ENCODE measurements at regions not wholly inside any gene's neighbourhood (a gene's known extent, or its start where the extent isn't known, plus 50 kb on each side); places are given as distances from the start of the nearest gene placed in this dataset.

GRCh38 chr4:132123870-132124623 lies 1025.0 kb upstream of the PCDH10 start:
- DNase-seq (ENCODE audit: extremely low spot score in 2 of 2), result no peak
- intact Hi-C loops (cut with DNase I), result no loop called here

GRCh38 chr4:132124624-132124974 lies 1024.5 kb upstream of the PCDH10 start:
- TF ChIP-seq CTCF (IDR thresholded peaks at IDR 0.05) (no peak), POLR2A (IDR thresholded peaks at IDR 0.05) (no peak), POLR2AphosphoS5 (IDR thresholded peaks at IDR 0.05; ENCODE audit: insufficient read depth in 1 of 2, low read depth in 1 of 2) (no peak)
- no peak overlapping the region for H3K27ac ChIP-seq
- H3K36me3 ChIP-seq, result no peaks in the 10 kb centered on the region
- no peaks in the 10 kb centered on the region for H3K27me3 ChIP-seq
- H3K4me1 ChIP-seq, result no peaks in the 10 kb centered on the region
- no peak overlapping the region for H3K4me3 ChIP-seq
- DNase-seq (ENCODE audit: extremely low spot score in 2 of 2), result no peak
- intact Hi-C loops (cut with DNase I), result no loop called here
- H3K9me3 ChIP-seq, result no peaks in the 10 kb centered on the region

More at GRCh38 chr4:132123870-132124623, 1025.0 kb upstream of the PCDH10 start:
- H3K27me3 ChIP-seq, result no peaks in the 10 kb centered on the region
- no peaks in the 10 kb centered on the region for H3K4me1 ChIP-seq
- no peaks in the 10 kb centered on the region for H3K36me3 ChIP-seq
- H3K27ac ChIP-seq, result no peak overlapping the region
- no peaks in the 10 kb centered on the region for H3K9me3 ChIP-seq
- H3K4me3 ChIP-seq, result no peak overlapping the region
- TF ChIP-seq CTCF (IDR thresholded peaks at IDR 0.05) (no peak), POLR2A (IDR thresholded peaks at IDR 0.05) (no peak), POLR2AphosphoS5 (IDR thresholded peaks at IDR 0.05; ENCODE audit: insufficient read depth in 1 of 2, low read depth in 1 of 2) (no peak)

GRCh38 chr4:132125131-132125530 lies 1024.0 kb upstream of the PCDH10 start:
- Histone ChIP-seq H3K4me1 (no peaks in the 10 kb centered on the region), H3K9me3 (no peaks in the 10 kb centered on the region), H3K27me3 (no peaks in the 10 kb centered on the region), H3K36me3 (no peaks in the 10 kb centered on the region), H3K27ac (no peak overlapping the region), H3K4me3 (no peak overlapping the region)
- TF ChIP-seq CTCF (IDR thresholded peaks at IDR 0.05) (no peak), POLR2A (IDR thresholded peaks at IDR 0.05) (no peak), POLR2AphosphoS5 (IDR thresholded peaks at IDR 0.05; ENCODE audit: insufficient read depth in 1 of 2, low read depth in 1 of 2) (no peak)
- intact Hi-C loops (cut with DNase I), result no loop called here
- no peak for DNase-seq (ENCODE audit: extremely low spot score in 2 of 2)

GRCh38 chr4:132132433-132132832 lies 1016.7 kb upstream of the PCDH10 start:
- TF ChIP-seq POLR2AphosphoS5 (IDR thresholded peaks at IDR 0.05; ENCODE audit: insufficient read depth in 1 of 2, low read depth in 1 of 2) (no peak), CTCF (IDR thresholded peaks at IDR 0.05) (no peak), POLR2A (IDR thresholded peaks at IDR 0.05) (no peak)
- Histone ChIP-seq H3K27ac (no peak overlapping the region), H3K4me3 (no peak overlapping the region), H3K27me3 (no peaks in the 10 kb centered on the region), H3K4me1 (no peaks in the 10 kb centered on the region), H3K36me3 (no peaks in the 10 kb centered on the region), H3K9me3 (no peaks in the 10 kb centered on the region)
- no peak for DNase-seq (ENCODE audit: extremely low spot score in 2 of 2)
- intact Hi-C loops (cut with DNase I), result no loop called here

DNA sequence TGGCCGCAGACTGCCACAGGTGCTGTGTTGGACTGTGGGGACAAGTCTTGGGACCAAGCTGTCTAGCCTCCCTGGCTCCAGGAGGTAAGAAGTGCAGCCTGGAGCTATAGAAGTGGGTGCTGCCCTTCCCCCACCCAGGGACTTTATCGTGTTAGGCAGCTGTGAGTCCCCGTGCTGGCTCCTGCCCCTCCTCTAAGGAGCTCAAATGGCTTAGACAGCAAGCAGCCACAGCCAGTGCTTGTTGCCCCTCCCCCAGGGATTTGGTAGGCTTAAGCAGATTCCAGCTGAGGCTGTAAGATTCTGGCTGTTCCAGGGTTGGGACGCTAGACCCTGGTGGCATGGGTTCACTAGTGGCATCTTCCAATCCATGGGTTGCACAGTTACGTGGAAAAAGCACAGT lies 979.4 kb upstream of the PCDH10 start:
- DNase-seq (ENCODE audit: extremely low spot score in 2 of 2), result no peak
- intact Hi-C loops (cut with DNase I), result no loop called here

More for the DNA sequence above, 979.4 kb upstream of the PCDH10 start:
- H3K27ac ChIP-seq, result no peak overlapping the region
- H3K36me3 ChIP-seq, result no peaks in the 10 kb centered on the region
- no peaks in the 10 kb centered on the region for H3K27me3 ChIP-seq
- TF ChIP-seq POLR2AphosphoS5 (IDR thresholded peaks at IDR 0.05; ENCODE audit: insufficient read depth in 1 of 2, low read depth in 1 of 2) (no peak), POLR2A (IDR thresholded peaks at IDR 0.05) (no peak), CTCF (IDR thresholded peaks at IDR 0.05) (no peak)
- H3K9me3 ChIP-seq, result no peaks in the 10 kb centered on the region
- H3K4me3 ChIP-seq, result no peak overlapping the region
- no peaks in the 10 kb centered on the region for H3K4me1 ChIP-seq
